ENCODE measurements at regions not wholly inside any gene's neighbourhood (a gene's known extent, or its start where the extent isn't known, plus 50 kb on each side); places are given as distances from the start of the nearest gene placed in this dataset.

DNA sequence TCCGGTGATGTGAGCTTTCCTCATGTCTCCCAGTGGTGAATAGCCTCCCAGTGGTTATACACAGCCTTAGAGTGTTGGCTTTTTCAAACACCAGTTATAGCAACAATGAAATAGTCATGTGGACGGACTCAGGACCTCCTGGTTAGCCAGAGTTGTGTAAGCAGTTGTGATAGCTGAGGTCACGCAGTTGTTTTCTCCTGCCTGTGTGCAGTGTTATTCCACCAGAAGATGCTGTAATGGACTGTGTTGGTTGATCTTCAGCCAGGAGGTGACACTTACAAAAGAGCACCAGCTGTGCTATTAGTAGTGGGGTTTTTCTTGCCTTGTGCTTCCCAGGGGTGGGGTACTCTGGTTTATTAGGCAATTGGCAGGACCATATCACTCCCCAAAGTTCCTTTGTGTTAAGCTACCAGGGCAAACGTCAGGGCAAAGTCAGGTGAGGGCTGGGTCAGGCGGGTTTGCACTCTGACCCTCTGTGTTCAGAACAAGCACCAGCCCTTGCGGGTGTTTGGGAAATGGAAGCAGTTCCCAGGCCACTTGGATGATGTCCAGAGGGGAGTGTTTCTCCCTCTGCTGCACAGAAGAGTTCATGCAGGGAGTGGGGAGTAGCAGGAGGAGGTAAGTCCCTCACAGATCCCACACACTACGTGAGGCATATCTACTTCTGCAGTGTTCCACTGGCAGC lies 252.6 kb downstream of the TMEM47 start:
- no peaks in the 10 kb centered on the region for H3K27me3 Mint-ChIP-seq (ENCODE audit: low read depth)
- TF ChIP-seq, protein P1, sequence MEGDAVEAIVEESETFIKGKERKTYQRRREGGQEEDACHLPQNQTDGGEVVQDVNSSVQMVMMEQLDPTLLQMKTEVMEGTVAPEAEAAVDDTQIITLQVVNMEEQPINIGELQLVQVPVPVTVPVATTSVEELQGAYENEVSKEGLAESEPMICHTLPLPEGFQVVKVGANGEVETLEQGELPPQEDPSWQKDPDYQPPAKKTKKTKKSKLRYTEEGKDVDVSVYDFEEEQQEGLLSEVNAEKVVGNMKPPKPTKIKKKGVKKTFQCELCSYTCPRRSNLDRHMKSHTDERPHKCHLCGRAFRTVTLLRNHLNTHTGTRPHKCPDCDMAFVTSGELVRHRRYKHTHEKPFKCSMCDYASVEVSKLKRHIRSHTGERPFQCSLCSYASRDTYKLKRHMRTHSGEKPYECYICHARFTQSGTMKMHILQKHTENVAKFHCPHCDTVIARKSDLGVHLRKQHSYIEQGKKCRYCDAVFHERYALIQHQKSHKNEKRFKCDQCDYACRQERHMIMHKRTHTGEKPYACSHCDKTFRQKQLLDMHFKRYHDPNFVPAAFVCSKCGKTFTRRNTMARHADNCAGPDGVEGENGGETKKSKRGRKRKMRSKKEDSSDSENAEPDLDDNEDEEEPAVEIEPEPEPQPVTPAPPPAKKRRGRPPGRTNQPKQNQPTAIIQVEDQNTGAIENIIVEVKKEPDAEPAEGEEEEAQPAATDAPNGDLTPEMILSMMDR (IDR thresholded peaks at IDR 0.05; ENCODE audit: unreplicated experiment in 3 of 3): no peak
- H3K4me3 Mint-ChIP-seq: no peak overlapping the region
- H3K4me1 Mint-ChIP-seq: no peaks in the 10 kb centered on the region
- peak overlapping the region in 1 of 3 experiments; percentile 17 for H3K27ac Mint-ChIP-seq
- H3K36me3 Mint-ChIP-seq (ENCODE audit: low read depth): no peaks in the 10 kb centered on the region
- no peaks in the 10 kb centered on the region for H3K9me3 Mint-ChIP-seq

DNA sequence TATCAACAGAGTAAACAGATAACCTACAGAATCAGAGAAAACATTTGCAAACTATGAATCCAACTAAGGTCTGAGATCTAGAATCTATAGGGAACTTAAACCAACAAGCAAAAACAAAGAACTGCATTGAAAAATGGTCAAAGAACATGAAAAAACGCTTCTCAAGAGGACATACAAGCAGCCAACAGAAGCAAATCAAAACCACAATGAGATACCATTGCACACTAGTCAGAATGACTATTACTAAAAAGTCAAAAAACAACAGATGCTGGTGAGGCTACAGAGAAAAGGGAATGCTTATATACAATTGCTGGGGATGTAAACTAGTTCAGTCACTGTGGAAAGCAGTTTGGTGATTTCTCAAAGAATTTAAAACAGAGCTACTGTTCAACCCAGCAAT lies 255.7 kb downstream of the TMEM47 start:
- H3K27me3 Mint-ChIP-seq (ENCODE audit: low read depth): no peaks in the 10 kb centered on the region
- no peaks in the 10 kb centered on the region for H3K36me3 Mint-ChIP-seq (ENCODE audit: low read depth)
- no peaks in the 10 kb centered on the region for H3K4me1 Mint-ChIP-seq
- H3K27ac Mint-ChIP-seq: no peak overlapping the region
- H3K4me3 Mint-ChIP-seq: no peak overlapping the region
- no peaks in the 10 kb centered on the region for H3K9me3 Mint-ChIP-seq
- TF ChIP-seq, protein P1 (IDR thresholded peaks at IDR 0.05; ENCODE audit: unreplicated experiment in 3 of 3): no peak

DNA sequence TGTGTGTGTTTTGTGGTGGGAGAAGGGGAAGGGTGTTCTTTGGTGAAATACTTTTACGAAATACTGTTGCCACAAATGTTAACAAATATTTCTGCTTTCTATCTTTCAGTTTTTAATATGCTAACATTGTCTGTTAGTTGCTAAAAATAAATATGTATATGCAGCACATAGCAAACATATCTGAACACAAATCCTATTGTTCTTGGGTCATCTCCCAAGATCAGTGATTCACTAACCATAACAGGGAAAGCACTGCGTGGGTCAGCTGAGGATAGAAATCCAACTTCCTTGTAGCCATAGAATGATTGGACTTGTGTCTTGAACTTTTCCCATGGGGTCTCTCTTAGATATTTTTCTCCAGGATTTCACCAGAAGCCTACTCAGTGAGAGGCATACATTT lies 250.3 kb upstream of the FAM47A start:
- Mint-ChIP-seq H3K4me1 (no peaks in the 10 kb centered on the region), H3K27ac (no peak overlapping the region), H3K4me3 (no peak overlapping the region), H3K36me3 (ENCODE audit: low read depth) (no peaks in the 10 kb centered on the region), H3K27me3 (ENCODE audit: low read depth) (no peaks in the 10 kb centered on the region), H3K9me3 (no peaks in the 10 kb centered on the region)
- TF ChIP-seq, protein P1 (IDR thresholded peaks at IDR 0.05; ENCODE audit: unreplicated experiment in 3 of 3): no peak

DNA sequence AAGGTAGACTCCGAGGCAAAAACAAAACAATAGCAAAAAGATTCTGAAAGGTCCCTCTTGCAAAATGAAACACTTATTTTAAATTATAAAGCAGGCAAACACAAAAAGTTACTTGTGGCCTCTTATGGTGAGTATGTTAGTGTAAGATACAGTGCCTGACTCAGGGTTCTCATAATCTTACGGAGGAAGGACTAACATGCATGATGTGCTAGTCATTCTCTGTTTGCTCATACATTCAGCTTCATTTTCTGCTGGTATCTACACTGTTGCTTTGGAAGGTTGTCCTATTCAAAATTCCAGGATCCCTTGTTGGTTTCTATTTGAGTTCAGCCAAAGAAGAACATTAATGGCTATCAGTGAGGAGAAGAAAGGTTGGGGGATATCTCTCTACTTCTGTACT lies 249.1 kb upstream of the FAM47A start:
- Mint-ChIP-seq H3K27ac (no peak overlapping the region), H3K36me3 (ENCODE audit: low read depth) (no peaks in the 10 kb centered on the region)
- TF ChIP-seq, protein P1 (IDR thresholded peaks at IDR 0.05; ENCODE audit: unreplicated experiment in 3 of 3): no peak

DNA sequence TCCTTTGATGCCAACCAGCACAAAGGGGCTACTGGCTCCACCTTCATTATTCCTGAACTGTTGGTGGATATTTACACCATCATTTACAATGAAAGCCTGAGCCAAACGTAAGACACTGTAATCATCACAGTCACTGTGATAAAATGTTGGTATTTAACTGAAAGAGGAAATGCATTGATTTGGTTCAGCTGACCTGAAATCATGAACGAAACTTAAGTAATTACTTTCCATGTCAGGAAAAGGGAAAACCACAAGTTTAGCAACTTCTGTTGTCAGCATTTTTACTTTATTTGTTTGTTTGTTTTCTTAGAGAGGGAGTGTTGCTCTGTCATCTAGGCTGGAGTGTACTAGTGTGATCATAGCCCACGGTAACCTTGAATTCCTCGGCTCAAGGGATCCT lies 247.8 kb upstream of the FAM47A start:
- Mint-ChIP-seq H3K9me3 (no peaks in the 10 kb centered on the region), H3K4me1 (no peaks in the 10 kb centered on the region), H3K4me3 (no peak overlapping the region), H3K27ac (no peak overlapping the region), H3K27me3 (ENCODE audit: low read depth) (no peaks in the 10 kb centered on the region), H3K36me3 (ENCODE audit: low read depth) (no peaks in the 10 kb centered on the region)
- TF ChIP-seq, protein P1 (IDR thresholded peaks at IDR 0.05; ENCODE audit: unreplicated experiment in 3 of 3): no peak

More for the DNA sequence above, 249.1 kb upstream of the FAM47A start:
- Mint-ChIP-seq H3K4me1 (no peaks in the 10 kb centered on the region), H3K9me3 (no peaks in the 10 kb centered on the region), H3K27me3 (ENCODE audit: low read depth) (no peaks in the 10 kb centered on the region), H3K4me3 (no peak overlapping the region)

DNA sequence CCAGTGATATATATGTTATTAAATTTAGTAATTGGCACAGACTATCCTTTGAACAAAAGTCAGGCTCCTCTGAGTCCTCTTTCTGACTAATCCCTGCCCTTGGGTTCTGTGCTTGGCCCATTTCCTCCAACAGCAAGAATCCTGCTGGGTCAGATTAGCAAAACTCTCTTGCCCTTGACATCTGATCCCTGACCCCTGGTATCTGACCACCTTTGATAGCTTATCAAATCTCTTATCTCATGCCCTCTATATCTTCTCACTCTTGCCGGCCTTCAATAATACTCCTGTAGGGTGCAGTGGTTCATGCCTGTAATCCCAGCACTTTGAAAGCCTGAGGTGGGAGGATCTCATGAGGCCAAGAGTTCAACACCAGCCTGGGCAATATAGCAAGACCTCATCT lies 245.5 kb upstream of the FAM47A start:
- no peaks in the 10 kb centered on the region for H3K27me3 Mint-ChIP-seq (ENCODE audit: low read depth)

More for the DNA sequence above, 245.5 kb upstream of the FAM47A start:
- Mint-ChIP-seq H3K36me3 (ENCODE audit: low read depth) (no peaks in the 10 kb centered on the region), H3K4me1 (no peaks in the 10 kb centered on the region), H3K4me3 (no peak overlapping the region), H3K27ac (no peak overlapping the region), H3K9me3 (peaks cover 2% of the 10 kb centered on the region)
- TF ChIP-seq, protein P1 (IDR thresholded peaks at IDR 0.05; ENCODE audit: unreplicated experiment in 3 of 3): no peak
